Middle frontal gyrus (tissue), 1 donor: ENCODE measurements at regions not wholly inside any gene's neighbourhood (a gene's known extent, or its start where the extent isn't known, plus 50 kb on each side); places are given as distances from the start of the nearest gene placed in this dataset.

Experiments
- DNase-seq: peaks from one replicate; pipeline ENCODE4 v3.0.0-alpha.2; 2015; ENCODE audit warnings: low spot score; ENCODE audit errors: extremely low spot score

- no peak for DNase-seq
These were observed 158.8 kb downstream of the C9orf152 start for GRCh38 chr9:110048976-110049698.

GRCh38 chr9:110049699-110050450 lies 158.1 kb downstream of the C9orf152 start:
- no peak for DNase-seq

DNA sequence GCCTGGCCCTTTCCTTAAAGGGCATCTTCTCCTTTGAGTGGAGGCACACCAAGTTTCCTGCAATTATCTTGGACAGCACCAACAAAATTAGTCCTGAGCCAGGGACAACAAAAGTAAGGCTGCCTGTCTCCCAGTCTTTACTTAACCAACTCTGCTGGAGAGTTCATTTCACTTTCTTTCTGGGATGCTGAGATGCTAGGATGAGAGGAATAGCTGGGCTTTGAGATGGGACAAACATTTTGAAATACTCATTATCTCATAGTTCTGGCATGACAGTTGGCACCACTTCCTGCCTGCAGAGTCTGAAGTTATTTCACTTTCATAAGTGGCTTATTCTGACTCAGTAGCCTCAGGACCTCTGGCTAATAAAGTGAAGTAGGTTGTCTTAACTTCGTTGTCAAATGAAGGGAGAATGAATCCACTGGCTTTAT lies 157.0 kb downstream of the C9orf152 start:
- no peak for DNase-seq

- no peak for DNase-seq
These were observed 151.9 kb downstream of the C9orf152 start for GRCh38 chr9:110056062-110056461.

DNA sequence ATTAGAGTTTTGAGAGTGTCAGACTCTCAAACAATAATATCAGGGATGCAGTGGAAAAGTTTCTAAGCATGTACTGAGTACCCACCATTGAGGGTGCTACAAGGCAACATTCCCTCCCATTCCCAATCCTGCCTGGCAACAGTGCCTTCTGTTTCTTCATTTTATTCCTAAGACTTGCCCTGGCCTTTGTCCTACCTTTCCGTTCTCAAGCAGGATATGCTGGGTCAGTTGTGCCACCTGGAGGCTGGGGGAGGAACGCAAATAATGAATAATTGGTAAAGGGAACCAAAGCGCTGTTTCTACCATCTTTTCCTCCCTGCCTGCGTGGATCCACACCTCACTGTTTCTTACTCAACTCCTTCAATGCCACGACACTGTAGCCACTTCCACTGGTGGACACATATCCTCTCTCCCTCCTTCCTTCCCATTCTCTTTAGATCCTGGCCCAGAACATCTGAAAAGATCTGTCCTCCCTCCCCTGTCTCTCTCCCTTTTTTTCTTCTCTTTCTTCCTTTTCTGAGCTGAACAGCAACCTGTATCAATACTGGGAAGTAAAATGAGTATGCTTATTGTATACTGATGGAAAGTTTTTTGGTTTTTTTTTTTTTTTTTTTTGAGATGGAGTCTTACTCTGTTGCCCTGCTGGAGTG lies 149.5 kb downstream of the C9orf152 start:
- DNase-seq = no peak

DNA sequence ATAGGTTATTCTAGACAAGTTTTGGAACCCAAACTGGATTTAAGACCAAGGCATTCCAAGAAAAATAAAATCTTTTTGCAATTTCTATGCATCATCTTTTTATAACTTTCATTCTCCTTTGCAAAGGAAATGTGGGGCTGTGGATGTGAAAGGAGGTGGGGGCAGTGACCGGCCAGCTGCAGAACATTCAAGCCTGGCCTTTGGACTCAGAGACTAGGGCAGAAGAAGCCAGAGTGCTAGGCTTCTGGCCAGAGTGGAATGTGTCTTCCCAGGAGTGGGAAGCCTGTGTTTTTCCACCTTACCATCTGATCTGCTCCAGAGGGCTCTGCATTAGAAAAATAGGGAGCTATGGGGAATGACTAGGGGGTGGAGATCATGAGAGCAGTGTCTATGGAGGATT lies 148.5 kb downstream of the C9orf152 start:
- no peak for DNase-seq

DNA sequence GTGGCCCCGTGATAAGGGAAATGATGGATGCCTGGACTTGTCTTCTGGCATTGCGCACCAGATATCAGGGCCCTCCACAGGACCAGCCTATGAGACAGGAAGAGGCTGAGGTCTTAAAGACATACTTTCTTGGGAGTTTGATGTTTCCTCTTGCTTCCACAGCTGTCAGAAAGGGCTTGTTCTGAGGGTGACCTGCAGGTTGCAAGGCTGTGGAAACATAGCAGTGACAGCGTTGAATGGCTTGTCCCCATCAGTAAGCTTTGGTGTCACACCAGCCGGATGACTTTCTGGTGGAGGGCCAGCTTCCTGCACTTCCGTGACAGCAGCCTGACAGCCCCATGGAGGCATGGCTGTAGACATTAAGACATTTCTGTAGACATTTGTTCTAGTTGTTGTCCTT lies 143.2 kb downstream of the C9orf152 start:
- DNase-seq = no peak

- DNase-seq = no peak
These were observed 142.4 kb downstream of the C9orf152 start for GRCh38 chr9:110065532-110065931.

DNA sequence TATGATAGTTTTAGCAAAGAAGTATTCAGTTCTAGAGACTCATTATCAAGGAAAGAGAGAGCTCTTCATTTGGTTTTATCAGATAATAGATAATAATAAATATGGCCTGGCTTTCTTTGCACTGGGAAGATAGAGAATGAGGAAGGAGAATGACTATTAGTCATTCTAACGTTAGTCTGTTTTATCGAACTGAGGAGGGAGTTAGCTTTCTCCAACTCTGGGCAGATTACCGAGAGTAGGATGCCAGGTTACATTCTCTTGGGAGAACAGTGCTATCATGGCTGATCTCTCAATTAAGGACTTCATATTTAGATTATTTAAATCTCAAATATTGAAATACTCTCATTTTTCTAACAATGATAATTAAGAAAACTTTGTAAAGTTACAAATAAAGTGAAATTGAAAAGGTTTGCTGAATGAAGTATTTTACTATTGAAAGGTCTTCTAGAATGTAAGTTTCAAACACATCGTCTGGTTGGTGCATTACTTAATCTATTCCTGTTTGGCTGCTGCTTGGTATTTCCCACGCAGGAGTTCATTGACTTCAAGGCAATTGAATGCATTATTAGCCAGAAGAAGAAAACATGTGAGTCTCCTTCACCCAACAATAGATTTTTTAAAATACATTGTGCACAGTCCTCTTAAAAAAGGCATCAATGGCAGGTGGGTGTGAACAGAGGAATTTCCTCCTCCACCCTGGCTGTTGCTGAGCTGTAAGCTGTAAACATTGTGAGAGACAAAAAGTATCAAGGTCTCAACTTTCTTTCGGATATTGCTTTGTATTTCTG lies 140.8 kb downstream of the C9orf152 start:
- no peak for DNase-seq

DNA sequence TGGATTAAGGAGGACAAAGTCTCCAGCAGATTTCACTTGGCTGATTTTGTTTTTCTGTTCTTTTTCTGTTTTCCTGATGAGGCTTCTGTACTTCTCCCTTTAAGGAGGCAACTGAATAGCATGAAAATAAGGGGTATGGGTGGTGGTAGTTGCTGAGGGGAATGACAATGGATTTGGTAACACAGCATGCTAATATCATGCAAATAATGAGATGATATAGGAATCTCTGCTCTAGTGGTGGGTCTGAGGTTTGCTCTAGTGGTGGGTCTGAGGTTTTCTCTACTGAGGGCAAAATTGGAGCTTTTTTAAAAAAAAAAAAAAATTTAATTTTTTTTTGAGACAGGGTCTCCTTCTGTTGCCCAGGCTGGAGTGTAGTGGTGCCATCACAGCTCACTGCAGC lies 139.7 kb downstream of the C9orf152 start:
- DNase-seq = no peak

- DNase-seq = no peak
These were observed 138.4 kb downstream of the C9orf152 start for GRCh38 chr9:110069326-110070248.

- DNase-seq = no peak
These were observed 135.2 kb downstream of the C9orf152 start for GRCh38 chr9:110072597-110073355.

- no peak for DNase-seq
These were observed 134.5 kb downstream of the C9orf152 start for GRCh38 chr9:110073356-110073905.

GRCh38 chr9:110076894-110077725 lies 130.8 kb downstream of the C9orf152 start:
- DNase-seq = no peak

GRCh38 chr9:110077925-110078324 lies 130.0 kb downstream of the C9orf152 start:
- no peak for DNase-seq

- DNase-seq = no peak
These were observed 129.4 kb downstream of the C9orf152 start for GRCh38 chr9:110078604-110079003.

DNA sequence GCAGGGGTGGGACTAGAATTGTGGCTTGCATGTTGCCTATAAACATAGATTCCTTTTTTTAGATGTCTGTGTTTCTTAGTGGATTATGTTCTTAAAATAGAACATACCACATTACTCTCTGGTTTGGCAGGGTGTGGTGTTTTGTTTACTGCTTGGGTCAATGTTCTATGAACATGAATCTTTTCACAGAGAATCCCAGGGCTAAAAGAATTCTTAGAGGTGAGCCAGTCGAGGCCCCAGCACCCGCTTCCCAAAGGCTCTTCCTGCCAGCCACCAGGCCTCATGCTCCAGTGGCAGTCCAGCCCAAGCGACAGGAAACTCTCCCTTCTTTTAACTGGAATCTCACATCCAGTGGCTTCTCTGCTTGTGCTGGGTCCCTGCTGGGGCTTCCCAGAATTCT lies 126.6 kb downstream of the C9orf152 start:
- no peak for DNase-seq

- no peak for DNase-seq
These were observed 124.1 kb downstream of the C9orf152 start for GRCh38 chr9:110083866-110084265.

GRCh38 chr9:110086537-110086936 lies 121.4 kb downstream of the C9orf152 start:
- DNase-seq = no peak
